DND-41 (cell line): ENCODE measurements at regions not wholly inside any gene's neighbourhood (a gene's known extent, or its start where the extent isn't known, plus 50 kb on each side); places are given as distances from the start of the nearest gene placed in this dataset.

Experiments used
- ATAC-seq: fragments of 200-7000 bp; cut with Tn5 transposase; 3 replicates; pipeline ENCODE4 v1.9.1; 2021; ENCODE audit warnings: low read depth; ENCODE audit not compliant: insufficient read depth
- DNase-seq: peaks from one replicate; pipeline ENCODE4 v3.0.0-alpha.2; 2020
- H2AFZ ChIP-seq: 2 replicates; pipeline ENCODE4 v1.6.0; 2012; ENCODE audit warnings: low read depth, low read length
- H3K27ac ChIP-seq: 2 replicates; pipeline ENCODE4 v1.5.1; 2012; ENCODE audit warnings: low read length, inconsistent platforms
- H3K27me3 ChIP-seq: fragments of 200-600 bp; sonication (generic); 2 replicates; pipeline ENCODE4 v1.6.0; 2012; ENCODE audit warnings: low read length, mild to moderate bottlenecking, inconsistent platforms; ENCODE audit not compliant: insufficient read depth, poor library complexity
- H3K36me3 ChIP-seq: 2 replicates; pipeline ENCODE4 v1.5.1; 2012; ENCODE audit warnings: low read length, inconsistent platforms; ENCODE audit not compliant: insufficient read depth
- H3K4me1 ChIP-seq: 2 replicates; pipeline ENCODE4 v1.5.1; 2012; ENCODE audit warnings: mild to moderate bottlenecking, low read length; ENCODE audit not compliant: insufficient read depth
- H3K4me2 ChIP-seq: 2 replicates; pipeline ENCODE4 v1.6.0; 2012; ENCODE audit warnings: mild to moderate bottlenecking, moderate library complexity, low read length, inconsistent platforms; ENCODE audit not compliant: insufficient read depth
- H3K4me3 ChIP-seq, 2 experiments: fragments of 200-600 bp in 1 of 2; shearing (Covaris generic) in 1 of 2; 2 replicates each; pipeline ENCODE4 v1.5.1; 2012 to 2016; ENCODE audit warnings: inconsistent platforms in 2 of 2, low read length in 2 of 2, mild to moderate bottlenecking in 2 of 2, low read depth in 1 of 2, moderate library complexity in 1 of 2
- H3K79me2 ChIP-seq: 2 replicates; pipeline ENCODE4 v1.6.0; 2012; ENCODE audit warnings: low read length, inconsistent platforms; ENCODE audit not compliant: insufficient read depth
- H3K9ac ChIP-seq: 2 replicates; pipeline ENCODE4 v1.6.0; 2012; ENCODE audit warnings: low read depth, mild to moderate bottlenecking, inconsistent platforms, low read length, moderate library complexity
- H3K9me3 ChIP-seq: 2 replicates; pipeline ENCODE4 v1.5.1; 2012; ENCODE audit warnings: low read length, moderate library complexity, mild to moderate bottlenecking, inconsistent platforms; ENCODE audit not compliant: insufficient read depth, severe bottlenecking
- H4K20me1 ChIP-seq: 2 replicates; pipeline ENCODE4 v1.6.0; 2012; ENCODE audit warnings: low read length; ENCODE audit not compliant: insufficient read depth
- CTCF ChIP-seq: IDR thresholded peaks from 2 replicates; pipeline ENCODE4 v1.5.1; 2012; ENCODE audit warnings: borderline replicate concordance, low read length, moderate library complexity, mild to moderate bottlenecking; ENCODE audit not compliant: poor library complexity, severe bottlenecking; ENCODE audit errors: extremely low read depth
- EZH2 ChIP-seq: IDR thresholded peaks from 3 replicates; pipeline ENCODE4 v1.6.1; 2012; ENCODE audit warnings: borderline replicate concordance, low read depth, mild to moderate bottlenecking, moderate library complexity, low read length, inconsistent platforms; ENCODE audit not compliant: severe bottlenecking

- H3K27ac ChIP-seq, result no peak overlapping the region
- H3K4me2 ChIP-seq, result no peak overlapping the region
- no peaks in the 10 kb centered on the region for H3K36me3 ChIP-seq
- H3K9me3 ChIP-seq, result no peaks in the 10 kb centered on the region
- H3K79me2 ChIP-seq, result no peaks in the 10 kb centered on the region
- H3K27me3 ChIP-seq, result no peaks in the 10 kb centered on the region
- no peak overlapping the region for H2AFZ ChIP-seq
- H3K4me3 ChIP-seq, result no peak overlapping the region
- H3K4me1 ChIP-seq, result no peaks in the 10 kb centered on the region
- no peak for DNase-seq
- no peaks in the 10 kb centered on the region for H4K20me1 ChIP-seq
- ATAC-seq, result no peak
- H3K9ac ChIP-seq, result no peak overlapping the region
- TF ChIP-seq CTCF, result no peak
- no peak for TF ChIP-seq EZH2
Measured at GRCh38 chr11:115645631-115646317, 141.6 kb upstream of the CADM1 start.

- H2AFZ ChIP-seq, result no peak overlapping the region
- no peak for DNase-seq
- no peak for ATAC-seq
- no peaks in the 10 kb centered on the region for H3K4me1 ChIP-seq
- H3K27ac ChIP-seq, result no peak overlapping the region
- H3K4me3 ChIP-seq, result no peak overlapping the region
- no peaks in the 10 kb centered on the region for H3K9me3 ChIP-seq
- H3K27me3 ChIP-seq, result peaks cover 3% of the 10 kb centered on the region
- H3K4me2 ChIP-seq, result no peak overlapping the region
- no peaks in the 10 kb centered on the region for H4K20me1 ChIP-seq
- no peaks in the 10 kb centered on the region for H3K36me3 ChIP-seq
- no peaks in the 10 kb centered on the region for H3K79me2 ChIP-seq
- no peak overlapping the region for H3K9ac ChIP-seq
- TF ChIP-seq EZH2 (no peak), CTCF (no peak)
Measured at GRCh38 chr11:115644856-115645255, 140.6 kb upstream of the CADM1 start.

GRCh38 chr11:115643549-115644270 lies 139.5 kb upstream of the CADM1 start:
- peaks cover 3% of the 10 kb centered on the region for H3K27me3 ChIP-seq
- H3K27ac ChIP-seq, result no peak overlapping the region
- H3K9ac ChIP-seq, result no peak overlapping the region
- DNase-seq (no peak), ATAC-seq (no peak)
- no peaks in the 10 kb centered on the region for H3K79me2 ChIP-seq
- H3K4me2 ChIP-seq, result no peak overlapping the region
- no peak overlapping the region for H3K4me3 ChIP-seq
- H2AFZ ChIP-seq, result no peak overlapping the region
- H4K20me1 ChIP-seq, result no peaks in the 10 kb centered on the region
- no peaks in the 10 kb centered on the region for H3K36me3 ChIP-seq
- TF ChIP-seq CTCF (no peak), EZH2 (no peak)
- no peaks in the 10 kb centered on the region for H3K9me3 ChIP-seq
- no peaks in the 10 kb centered on the region for H3K4me1 ChIP-seq
